Hematopoietic multipotent progenitor cell treated with erythropoietin and hydrocortisone succinate and interleukin-3 and kit ligand, for 6 days (in vitro differentiated cells): ENCODE measurements at regions not wholly inside any gene's neighbourhood (a gene's known extent, or its start where the extent isn't known, plus 50 kb on each side); places are given as distances from the start of the nearest gene placed in this dataset.
"Not testable (repeated sequence)": the region's sequence is repeated elsewhere in the genome, so short reads cannot be mapped to it uniquely, and the experiment has no call there.

Experiments used
- DNase-seq: peaks from one replicate; pipeline ENCODE4 v3.0.0-alpha.2; 2015

GRCh38 chr20:47971058-47971791, 185.9 kb upstream of the SULF2 start:
- no peak for DNase-seq

GRCh38 chr20:47970282-47970903, 185.1 kb upstream of the SULF2 start:
- DNase-seq: no peak

GRCh38 chr20:47969426-47969825, 184.1 kb upstream of the SULF2 start:
- DNase-seq: no peak

- no peak for DNase-seq
Measured at GRCh38 chr20:47968541-47969310, 183.4 kb upstream of the SULF2 start.

- DNase-seq: no peak
Measured at GRCh38 chr20:47964149-47964548, 178.9 kb upstream of the SULF2 start.

GRCh38 chr20:47963022-47963421, 177.7 kb upstream of the SULF2 start:
- no peak for DNase-seq

- no peak for DNase-seq
Measured at GRCh38 chr20:47962286-47962963, 177.1 kb upstream of the SULF2 start.

- DNase-seq: no peak
Measured at GRCh38 chr20:47960769-47961541, 175.7 kb upstream of the SULF2 start.

- no peak for DNase-seq
Measured at GRCh38 chr20:47960277-47960676, 175.0 kb upstream of the SULF2 start.

- not testable (repeated sequence) for DNase-seq
Measured at GRCh38 chr20:47957989-47958801, 172.9 kb upstream of the SULF2 start.

- DNase-seq: no peak
Measured at GRCh38 chr20:47957135-47957534, 171.9 kb upstream of the SULF2 start.

- DNase-seq: no peak
Measured at GRCh38 chr20:47956268-47956995, 171.2 kb upstream of the SULF2 start.

- DNase-seq: no peak
Measured at GRCh38 chr20:47953471-47953870, 168.2 kb upstream of the SULF2 start.

- DNase-seq: no peak
Measured at GRCh38 chr20:47952023-47952564, 166.8 kb upstream of the SULF2 start.

GRCh38 chr20:47951521-47951971, 166.3 kb upstream of the SULF2 start:
- no peak for DNase-seq

GRCh38 chr20:47950913-47951283, 165.6 kb upstream of the SULF2 start:
- no peak for DNase-seq

GRCh38 chr20:47950124-47950912, 165.0 kb upstream of the SULF2 start:
- DNase-seq: no peak

- DNase-seq: no peak
Measured at GRCh38 chr20:47949230-47949629, 163.9 kb upstream of the SULF2 start.

- DNase-seq: no peak
Measured at GRCh38 chr20:47944682-47945081, 159.4 kb upstream of the SULF2 start.

- no peak for DNase-seq
Measured at GRCh38 chr20:47941869-47942268, 156.6 kb upstream of the SULF2 start.
